A549 (cell line): ENCODE measurements at regions not wholly inside any gene's neighbourhood (a gene's known extent, or its start where the extent isn't known, plus 50 kb on each side); places are given as distances from the start of the nearest gene placed in this dataset.
"Not testable (repeated sequence)": the region's sequence is repeated elsewhere in the genome, so short reads cannot be mapped to it uniquely, and the experiment has no call there.

Source experiments
- ATAC-seq, 2 experiments: fragments of 200-7000 bp in 1 of 2; fragments of >200 bp in 1 of 2; cut with Nextera tagmentation in 1 of 2; cut with Tn5 transposase in 1 of 2; 3 replicates each; pipeline versions ENCODE4 v1.8.0 to v1.9.1; 2018 to 2020; ENCODE audit warnings: mild to moderate bottlenecking in 1 of 2, moderate library complexity in 1 of 2
- CTCF ChIA-PET: fragments of 300-600 bp; sonication (Branson Sonifier 250); formaldehyde crosslinking; extraction: SDS; loops from one replicate; lab custom pipeline; 2021; ENCODE audit warnings: antibody characterized with exemption, inconsistent platforms; lab: Yijun Ruan, JAX
- POLR2A ChIA-PET: fragments of 350-600 bp; formaldehyde crosslinking; extraction: SDS; loops from one replicate; lab custom pipeline; 2021; ENCODE audit warnings: antibody characterized with exemption, inconsistent platforms; lab: Yijun Ruan, JAX
- DNase-seq, 2 experiments: peaks; one replicate each; pipeline versions ENCODE4 v3.0.0 to v3.0.0-alpha.2; 2011 to 2016; ENCODE audit warnings: low read depth in 1 of 2, low spot score in 1 of 2
- FAIRE-seq: peaks from 2 replicates; lab custom pipeline; 2011; peaks lifted over from hg19 to GRCh38; lab: Jason Lieb, UNC
- H3K27ac ChIP-seq, 2 experiments: fragments of >200 bp; sonication (Bioruptor Twin); formaldehyde crosslinking; 3 replicates each; pipeline ENCODE4 v1.5.1; 2016 to 2017
- H3K4me1 ChIP-seq: fragments of >200 bp; sonication (Bioruptor Twin); formaldehyde crosslinking; 3 replicates; pipeline ENCODE4 v1.6.1; 2016
- H3K4me2 ChIP-seq: fragments of >200 bp; sonication (Bioruptor Twin); formaldehyde crosslinking; 3 replicates; pipeline ENCODE4 v1.6.1; 2016
- H3K4me3 ChIP-seq: fragments of >200 bp; sonication (Bioruptor Twin); formaldehyde crosslinking; 3 replicates; pipeline ENCODE4 v1.5.1; 2016
- H3K9me3 ChIP-seq: fragments of >200 bp; sonication (Bioruptor Twin); formaldehyde crosslinking; 3 replicates; pipeline ENCODE4 v1.6.1; 2016
- ATOH8 ChIP-seq: fragments of 250-450 bp; sonication (Bioruptor Pico); IDR thresholded peaks from 2 replicates; pipeline ENCODE4 v1.5.0; 2020; ENCODE audit warnings: low read depth, mild to moderate bottlenecking, moderate library complexity
- CHD4 ChIP-seq: fragments of 200-600 bp; sonication (generic); IDR thresholded peaks from 2 replicates; pipeline ENCODE4 v1.6.1; 2016; ENCODE audit warnings: antibody characterized with exemption, mild to moderate bottlenecking, borderline replicate concordance
- EHMT2 ChIP-seq: fragments of 200-600 bp; sonication (generic); IDR thresholded peaks from 2 replicates; pipeline ENCODE4 v1.6.1; 2016; ENCODE audit warnings: antibody characterized with exemption, low read depth, mild to moderate bottlenecking, moderate library complexity
- GATA3 ChIP-seq: IDR thresholded peaks from 2 replicates; pipeline ENCODE4 v1.6.1; 2012; ENCODE audit warnings: borderline replicate concordance
- HES2 ChIP-seq: fragments of >200 bp; sonication (Bioruptor Twin); formaldehyde crosslinking; IDR thresholded peaks from 2 replicates; pipeline ENCODE4 v1.6.1; 2016
- HEYL ChIP-seq: fragments of 250-450 bp; sonication (Bioruptor Pico); IDR thresholded peaks from 2 replicates; pipeline ENCODE4 v1.8.0; 2021; ENCODE audit warnings: mild to moderate bottlenecking, moderate library complexity
- HMGXB4 ChIP-seq: fragments of 250-450 bp; sonication (Bioruptor Pico); IDR thresholded peaks from 2 replicates; pipeline ENCODE4 v1.5.0; 2021; ENCODE audit warnings: mild to moderate bottlenecking, moderate library complexity, borderline replicate concordance
- HOXB13 ChIP-seq: fragments of 250-450 bp; sonication (Bioruptor Pico); IDR thresholded peaks from 2 replicates; pipeline ENCODE4 v1.5.0; 2020; ENCODE audit warnings: low read depth, mild to moderate bottlenecking, moderate library complexity
- HOXB5 ChIP-seq: fragments of 250-450 bp; sonication (Bioruptor Pico); IDR thresholded peaks from 2 replicates; pipeline ENCODE4 v1.5.0; 2020; ENCODE audit warnings: mild to moderate bottlenecking, moderate library complexity
- JUN ChIP-seq, 2 experiments: fragments of >200 bp; sonication (Bioruptor Twin); formaldehyde crosslinking; IDR thresholded peaks; 2 replicates in 1 of 2; 3 replicates in 1 of 2; pipeline ENCODE4 v1.6.1; 2016 to 2017
- JUNB ChIP-seq: fragments of >200 bp; sonication (Bioruptor Twin); formaldehyde crosslinking; IDR thresholded peaks from 2 replicates; pipeline ENCODE4 v1.6.1; 2016
- KDM5A ChIP-seq: fragments of 200-600 bp; sonication (generic); IDR thresholded peaks from 2 replicates; pipeline ENCODE4 v1.6.1; 2016; ENCODE audit warnings: antibody characterized with exemption, mild to moderate bottlenecking
- MAZ ChIP-seq: fragments of 150-350 bp; IDR thresholded peaks from 2 replicates; pipeline ENCODE4 v1.6.1; 2014; ENCODE audit warnings: antibody characterized with exemption, low read depth, low read length, borderline replicate concordance
- MYC ChIP-seq: IDR thresholded peaks from 2 replicates; pipeline ENCODE4 v1.6.1; 2012; ENCODE audit warnings: mild to moderate bottlenecking, inconsistent platforms, low read length, improper control_type of control experiment, borderline replicate concordance
- PHF8 ChIP-seq: fragments of 200-600 bp; sonication (generic); IDR thresholded peaks from 2 replicates; pipeline ENCODE4 v1.6.1; 2016; ENCODE audit warnings: low read depth, mild to moderate bottlenecking, antibody characterized with exemption, moderate library complexity, borderline replicate concordance
- POLR2A ChIP-seq: IDR thresholded peaks from 2 replicates; pipeline ENCODE4 v1.6.1; 2012; ENCODE audit warnings: mild to moderate bottlenecking, low read length
- POLR2AphosphoS2 ChIP-seq: conservative IDR thresholded peaks from 2 replicates; pipeline ENCODE4 v1.6.1; 2012; ENCODE audit warnings: low read length, improper control_type of control experiment, inconsistent platforms
- RAD21 ChIP-seq, 2 experiments: fragments of >200 bp in 1 of 2; sonication (Bioruptor Twin) in 1 of 2; formaldehyde crosslinking in 1 of 2; IDR thresholded peaks in 1 of 2; conservative IDR thresholded peaks in 1 of 2; 2 replicates in 1 of 2; 3 replicates in 1 of 2; pipeline ENCODE4 v1.6.1; 2012 to 2018; ENCODE audit warnings: inconsistent platforms in 1 of 2
- RARB ChIP-seq: fragments of 250-450 bp; sonication (Bioruptor Pico); IDR thresholded peaks from 2 replicates; pipeline ENCODE4 v1.8.0; 2021; ENCODE audit warnings: mild to moderate bottlenecking, moderate library complexity
- RCOR1 ChIP-seq: fragments of 150-350 bp; IDR thresholded peaks from 2 replicates; pipeline ENCODE4 v1.6.1; 2014; ENCODE audit warnings: antibody characterized with exemption, low read length, low read depth
- REST ChIP-seq: fragments of 200-600 bp; sonication (generic); IDR thresholded peaks from 2 replicates; pipeline ENCODE4 v1.6.1; 2016; ENCODE audit warnings: antibody characterized with exemption, mild to moderate bottlenecking, moderate library complexity
- RNF2 ChIP-seq: fragments of 200-600 bp; sonication (generic); IDR thresholded peaks from 2 replicates; pipeline ENCODE4 v1.6.1; 2016; ENCODE audit warnings: low read depth, mild to moderate bottlenecking, antibody characterized with exemption, moderate library complexity, borderline replicate concordance
- SMC3 ChIP-seq: fragments of >200 bp; sonication (Bioruptor Twin); formaldehyde crosslinking; IDR thresholded peaks from 3 replicates; pipeline ENCODE4 v1.6.1; 2018; ENCODE audit warnings: inconsistent platforms
- SREBF2 ChIP-seq: fragments of 450-650 bp; IDR thresholded peaks from 2 replicates; pipeline ENCODE4 v1.6.1; 2014; ENCODE audit warnings: mild to moderate bottlenecking, moderate library complexity
- ZC3H11A ChIP-seq: fragments of 450-650 bp; IDR thresholded peaks from 2 replicates; pipeline ENCODE4 v1.6.1; 2014; ENCODE audit warnings: antibody characterized with exemption, mild to moderate bottlenecking
- ZNF302 ChIP-seq: fragments of 250-450 bp; sonication (Bioruptor Pico); IDR thresholded peaks from 2 replicates; pipeline ENCODE4 v1.9.0; 2021; ENCODE audit warnings: inconsistent platforms, mild to moderate bottlenecking, moderate library complexity
- WGBS: methylation state at CpG from one replicate; pipeline ENCODE4 v1.1.6; 2017; ENCODE audit errors: missing lambda C conversion rate; 5-methylcytosine and 5-hydroxymethylcytosine counted together
- TF ChIP-seq, protein P1 (sequence below): IDR thresholded peaks from 2 replicates; pipeline ENCODE4 v1.6.1; 2012
- TF ChIP-seq, protein P2 (sequence below): IDR thresholded peaks from 2 replicates; pipeline ENCODE4 v1.6.1; 2012

DNA sequence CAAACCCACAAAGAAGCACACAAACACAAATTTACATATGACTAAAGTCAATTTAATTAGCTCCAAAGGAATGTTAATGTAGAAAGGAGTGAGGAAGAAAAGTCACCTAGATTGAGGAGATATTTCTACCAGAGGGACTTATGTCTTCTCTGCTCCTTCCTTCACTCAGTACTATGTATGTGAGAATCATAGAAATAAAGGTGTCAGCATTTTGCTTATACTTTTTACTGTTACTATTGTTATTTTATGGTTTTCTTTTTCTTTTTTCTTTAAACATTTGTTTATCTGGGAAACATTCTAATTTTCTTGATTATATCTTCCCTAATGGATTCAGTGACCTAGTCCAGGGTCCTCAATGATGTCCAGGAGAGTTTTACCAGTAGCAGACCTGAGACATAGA is 511.9 kb upstream of the NCAM2 start:
- ChIA-PET POLR2A (no interaction called here), CTCF (no interaction called here)

DNA sequence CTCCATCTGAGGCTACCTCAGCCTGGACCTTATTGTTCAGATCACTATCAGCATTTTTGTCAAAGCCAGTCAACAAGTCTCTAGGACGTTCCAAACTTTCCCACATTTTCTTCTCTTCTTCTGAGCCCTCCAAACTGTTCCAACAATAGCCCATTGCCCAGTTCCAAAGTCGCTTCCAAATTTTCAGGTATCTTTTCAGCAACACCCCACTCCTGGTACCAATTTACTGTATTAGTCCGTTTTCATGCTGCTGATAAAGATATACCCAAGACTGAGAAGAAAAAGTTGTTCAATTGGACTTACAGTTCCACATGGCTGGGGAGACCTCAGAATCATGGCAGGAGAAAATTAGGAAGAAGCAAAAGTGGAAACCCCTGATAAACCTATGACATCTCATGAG is 495.3 kb upstream of the NCAM2 start:
- CTCF ChIA-PET = not testable (repeated sequence)

More for the DNA sequence above, 511.9 kb upstream of the NCAM2 start:
- no peaks in the 10 kb centered on the region for H3K4me1 ChIP-seq
- no peak for TF ChIP-seq MYC
- no peak for TF ChIP-seq RAD21 (conservative IDR thresholded peaks at IDR 0.05 in 1 of 2, IDR thresholded peaks at IDR 0.05 in 1 of 2)
- TF ChIP-seq HMGXB4 (CRISPR knock-in tag) = no peak
- no peak for TF ChIP-seq SREBF2
- TF ChIP-seq, protein P1, sequence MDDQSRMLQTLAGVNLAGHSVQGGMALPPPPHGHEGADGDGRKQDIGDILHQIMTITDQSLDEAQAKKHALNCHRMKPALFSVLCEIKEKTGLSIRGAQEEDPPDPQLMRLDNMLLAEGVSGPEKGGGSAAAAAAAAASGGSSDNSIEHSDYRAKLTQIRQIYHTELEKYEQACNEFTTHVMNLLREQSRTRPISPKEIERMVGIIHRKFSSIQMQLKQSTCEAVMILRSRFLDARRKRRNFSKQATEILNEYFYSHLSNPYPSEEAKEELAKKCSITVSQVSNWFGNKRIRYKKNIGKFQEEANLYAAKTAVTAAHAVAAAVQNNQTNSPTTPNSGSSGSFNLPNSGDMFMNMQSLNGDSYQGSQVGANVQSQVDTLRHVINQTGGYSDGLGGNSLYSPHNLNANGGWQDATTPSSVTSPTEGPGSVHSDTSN = no peak
- no peak for TF ChIP-seq RCOR1
- no peak for TF ChIP-seq MAZ
- no peak for TF ChIP-seq RNF2
- TF ChIP-seq ZC3H11A = no peak
- TF ChIP-seq HOXB13 (CRISPR knock-in tag) = no peak
- TF ChIP-seq HOXB5 (CRISPR knock-in tag) = no peak
- no peak for TF ChIP-seq PHF8
- no peak for TF ChIP-seq EHMT2
- TF ChIP-seq GATA3 = no peak
- no peaks in the 10 kb centered on the region for H3K9me3 ChIP-seq
- H3K4me3 ChIP-seq = no peak overlapping the region
- no peak for ATAC-seq
- no peak for DNase-seq
- no peak for FAIRE-seq
- no peak overlapping the region for H3K27ac ChIP-seq
- H3K4me2 ChIP-seq = no peak overlapping the region

GRCh38 chr21:20507783-20508182 is 490.4 kb upstream of the NCAM2 start:
- CTCF ChIA-PET = no interaction called here
- no CpG with 5 or more reads among the region's 5 CpGs for WGBS
- no peak for DNase-seq
- Histone ChIP-seq H3K9me3 (no peaks in the 10 kb centered on the region), H3K27ac (no peak overlapping the region)
- no peak for TF ChIP-seq HES2
- TF ChIP-seq REST = no peak
- TF ChIP-seq SMC3 = no peak
- TF ChIP-seq JUNB = no peak
- no peak for TF ChIP-seq POLR2AphosphoS2
- no peak for TF ChIP-seq KDM5A
- TF ChIP-seq ATOH8 (CRISPR knock-in tag) = no peak
- TF ChIP-seq RARB (CRISPR knock-in tag) = no peak
- TF ChIP-seq CHD4 = no peak
- no peak for TF ChIP-seq SREBF2
- no peak for TF ChIP-seq HEYL (CRISPR knock-in tag)
- no peak for TF ChIP-seq PHF8
- TF ChIP-seq, protein P2, sequence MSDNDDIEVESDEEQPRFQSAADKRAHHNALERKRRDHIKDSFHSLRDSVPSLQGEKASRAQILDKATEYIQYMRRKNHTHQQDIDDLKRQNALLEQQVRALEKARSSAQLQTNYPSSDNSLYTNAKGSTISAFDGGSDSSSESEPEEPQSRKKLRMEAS = no peak
- TF ChIP-seq ZNF302 (CRISPR knock-in tag) = no peak
- TF ChIP-seq POLR2A = no peak
- no peak for TF ChIP-seq JUN (IDR thresholded peaks at IDR 0.05)
- TF ChIP-seq GATA3 = no peak
- TF ChIP-seq, all 56 proteins: peak for 0
- no peak overlapping the region for H3K4me2 ChIP-seq
- POLR2A ChIA-PET = no interaction called here
- ATAC-seq (no peak), FAIRE-seq (no peak)
- no peaks in the 10 kb centered on the region for H3K4me1 ChIP-seq
- H3K4me3 ChIP-seq = no peak overlapping the region

More for the DNA sequence above, 495.3 kb upstream of the NCAM2 start:
- DNase-seq, H3K4me2 ChIP-seq, H3K4me1 ChIP-seq, H3K4me3 ChIP-seq, H3K27ac ChIP-seq, H3K9me3 ChIP-seq, ATAC-seq, POLR2A ChIA-PET, FAIRE-seq: not testable (repeated sequence)
- 0% methylated on average over 3 of the region's 3 CpGs for WGBS
